ENCODE measurements at regions not wholly inside any gene's neighbourhood (a gene's known extent, or its start where the extent isn't known, plus 50 kb on each side); places are given as distances from the start of the nearest gene placed in this dataset.

GRCh38 chr5:119897537-119898370, 268.4 kb downstream of the FAM170A start:
- Mint-ChIP-seq H3K9me3 (peaks cover 3% of the 10 kb centered on the region), H3K4me1 (no peaks in the 10 kb centered on the region), H3K36me3 (no peaks in the 10 kb centered on the region), H3K27ac (no peak overlapping the region), H3K4me3 (no peak overlapping the region)
- no peak for DNase-seq (ENCODE audit: low spot score in 2 of 2)
- ATAC-seq, result no peak

- Mint-ChIP-seq H3K9me3 (peaks cover 3% of the 10 kb centered on the region), H3K36me3 (no peaks in the 10 kb centered on the region), H3K4me1 (no peaks in the 10 kb centered on the region)
Observed at GRCh38 chr5:119899981-119900380, 270.6 kb downstream of the FAM170A start.

GRCh38 chr5:119902593-119902992, 273.2 kb downstream of the FAM170A start:
- Mint-ChIP-seq H3K36me3 (no peaks in the 10 kb centered on the region), H3K4me1 (no peaks in the 10 kb centered on the region), H3K27ac (no peak overlapping the region), H3K4me3 (no peak overlapping the region), H3K9me3 (peaks cover 6% of the 10 kb centered on the region)
- ATAC-seq (no peak), DNase-seq (ENCODE audit: low spot score in 2 of 2) (no peak)

More at GRCh38 chr5:119899981-119900380, 270.6 kb downstream of the FAM170A start:
- Mint-ChIP-seq H3K27ac (no peak overlapping the region), H3K4me3 (no peak overlapping the region)
- DNase-seq (ENCODE audit: low spot score in 2 of 2) (no peak), ATAC-seq (no peak)

- no peaks in the 10 kb centered on the region for H3K36me3 Mint-ChIP-seq
- H3K4me3 Mint-ChIP-seq, result no peak overlapping the region
Observed at GRCh38 chr5:119913425-119913824, 284.1 kb downstream of the FAM170A start.

GRCh38 chr5:119919279-119919678, 289.9 kb downstream of the FAM170A start:
- ATAC-seq, result no peak
- no peaks in the 10 kb centered on the region for H3K36me3 Mint-ChIP-seq
- H3K27ac Mint-ChIP-seq, result no peak overlapping the region
- H3K4me1 Mint-ChIP-seq, result no peaks in the 10 kb centered on the region
- peaks cover 6% of the 10 kb centered on the region for H3K9me3 Mint-ChIP-seq
- H3K4me3 Mint-ChIP-seq, result no peak overlapping the region
- no peak for DNase-seq (ENCODE audit: low spot score in 2 of 2)

More at GRCh38 chr5:119913425-119913824, 284.1 kb downstream of the FAM170A start:
- DNase-seq (ENCODE audit: low spot score in 2 of 2) (no peak), ATAC-seq (no peak)
- H3K4me1 Mint-ChIP-seq, result no peaks in the 10 kb centered on the region
- H3K27ac Mint-ChIP-seq, result no peak overlapping the region
- peaks cover 7% of the 10 kb centered on the region for H3K9me3 Mint-ChIP-seq

GRCh38 chr5:119926301-119926700, 296.9 kb downstream of the FAM170A start:
- Mint-ChIP-seq H3K4me1 (no peaks in the 10 kb centered on the region), H3K4me3 (no peak overlapping the region), H3K27ac (no peak overlapping the region), H3K36me3 (no peaks in the 10 kb centered on the region), H3K9me3 (peaks cover 6% of the 10 kb centered on the region)
- ATAC-seq (no peak), DNase-seq (ENCODE audit: low spot score in 2 of 2) (no peak)

GRCh38 chr5:119928974-119929373, 299.6 kb downstream of the FAM170A start:
- H3K36me3 Mint-ChIP-seq, result no peaks in the 10 kb centered on the region
- no peaks in the 10 kb centered on the region for H3K9me3 Mint-ChIP-seq
- ATAC-seq (no peak), DNase-seq (ENCODE audit: low spot score in 2 of 2) (no peak)
- no peak overlapping the region for H3K27ac Mint-ChIP-seq
- no peaks in the 10 kb centered on the region for H3K4me1 Mint-ChIP-seq
- no peak overlapping the region for H3K4me3 Mint-ChIP-seq

GRCh38 chr5:119930490-119930889, 301.1 kb downstream of the FAM170A start:
- Mint-ChIP-seq H3K4me3 (no peak overlapping the region), H3K4me1 (no peaks in the 10 kb centered on the region), H3K36me3 (no peaks in the 10 kb centered on the region), H3K9me3 (no peaks in the 10 kb centered on the region), H3K27ac (no peak overlapping the region)
- no peak for ATAC-seq
- DNase-seq (ENCODE audit: low spot score in 2 of 2), result no peak

GRCh38 chr5:119943148-119943547, 313.8 kb downstream of the FAM170A start:
- no peak for ATAC-seq
- no peak for DNase-seq (ENCODE audit: low spot score in 2 of 2)
- peaks cover 8% of the 10 kb centered on the region for H3K9me3 Mint-ChIP-seq
- H3K4me3 Mint-ChIP-seq, result no peak overlapping the region
- H3K27ac Mint-ChIP-seq, result no peak overlapping the region
- H3K4me1 Mint-ChIP-seq, result no peaks in the 10 kb centered on the region
- no peaks in the 10 kb centered on the region for H3K36me3 Mint-ChIP-seq

GRCh38 chr5:119945691-119946090, 316.3 kb downstream of the FAM170A start:
- H3K4me1 Mint-ChIP-seq, result no peaks in the 10 kb centered on the region
- H3K27ac Mint-ChIP-seq, result no peak overlapping the region
- ATAC-seq, result no peak
- H3K4me3 Mint-ChIP-seq, result no peak overlapping the region
- H3K36me3 Mint-ChIP-seq, result no peaks in the 10 kb centered on the region
- H3K9me3 Mint-ChIP-seq, result peaks cover 3% of the 10 kb centered on the region
- no peak for DNase-seq (ENCODE audit: low spot score in 2 of 2)

GRCh38 chr5:119948162-119948561, 318.8 kb downstream of the FAM170A start:
- ATAC-seq (no peak), DNase-seq (ENCODE audit: low spot score in 2 of 2) (no peak)
- H3K4me3 Mint-ChIP-seq, result no peak overlapping the region
- no peak overlapping the region for H3K27ac Mint-ChIP-seq
- H3K36me3 Mint-ChIP-seq, result no peaks in the 10 kb centered on the region
- no peaks in the 10 kb centered on the region for H3K4me1 Mint-ChIP-seq
- H3K9me3 Mint-ChIP-seq, result peaks cover 7% of the 10 kb centered on the region

GRCh38 chr5:119949426-119949999, 320.2 kb downstream of the FAM170A start:
- ATAC-seq (no peak), DNase-seq (ENCODE audit: low spot score in 2 of 2) (no peak)
- no peaks in the 10 kb centered on the region for H3K4me1 Mint-ChIP-seq
- no peak overlapping the region for H3K27ac Mint-ChIP-seq
- peaks cover 9% of the 10 kb centered on the region for H3K9me3 Mint-ChIP-seq
- H3K36me3 Mint-ChIP-seq, result no peaks in the 10 kb centered on the region
- no peak overlapping the region for H3K4me3 Mint-ChIP-seq

GRCh38 chr5:119951330-119951934, 322.1 kb downstream of the FAM170A start:
- ATAC-seq (no peak), DNase-seq (ENCODE audit: low spot score in 2 of 2) (no peak)
- peaks cover 7% of the 10 kb centered on the region for H3K9me3 Mint-ChIP-seq
- no peak overlapping the region for H3K27ac Mint-ChIP-seq
- H3K4me3 Mint-ChIP-seq, result no peak overlapping the region
- no peaks in the 10 kb centered on the region for H3K4me1 Mint-ChIP-seq
- no peaks in the 10 kb centered on the region for H3K36me3 Mint-ChIP-seq

- H3K4me3 Mint-ChIP-seq, result no peak overlapping the region
- H3K9me3 Mint-ChIP-seq, result peaks cover 8% of the 10 kb centered on the region
- DNase-seq (ENCODE audit: low spot score in 2 of 2), result no peak
- H3K36me3 Mint-ChIP-seq, result no peaks in the 10 kb centered on the region
- H3K4me1 Mint-ChIP-seq, result no peaks in the 10 kb centered on the region
- H3K27ac Mint-ChIP-seq, result no peak overlapping the region
- no peak for ATAC-seq
Observed at GRCh38 chr5:119953474-119953873, 324.1 kb downstream of the FAM170A start.

GRCh38 chr5:119954106-119954505, 324.7 kb downstream of the FAM170A start:
- ATAC-seq, result no peak
- Mint-ChIP-seq H3K4me3 (no peak overlapping the region), H3K27ac (no peak overlapping the region), H3K4me1 (no peaks in the 10 kb centered on the region), H3K36me3 (no peaks in the 10 kb centered on the region), H3K9me3 (peaks cover 8% of the 10 kb centered on the region)
- no peak for DNase-seq (ENCODE audit: low spot score in 2 of 2)

- H3K9me3 Mint-ChIP-seq, result peaks cover 16% of the 10 kb centered on the region
- no peak overlapping the region for H3K4me3 Mint-ChIP-seq
- ATAC-seq (no peak), DNase-seq (ENCODE audit: low spot score in 2 of 2) (no peak)
- H3K36me3 Mint-ChIP-seq, result no peaks in the 10 kb centered on the region
- H3K4me1 Mint-ChIP-seq, result no peaks in the 10 kb centered on the region
- H3K27ac Mint-ChIP-seq, result no peak overlapping the region
Observed at GRCh38 chr5:119961993-119962392, 332.6 kb downstream of the FAM170A start.
